GM20000 (cell line): ENCODE measurements at regions not wholly inside any gene's neighbourhood (a gene's known extent, or its start where the extent isn't known, plus 50 kb on each side); places are given as distances from the start of the nearest gene placed in this dataset.

ENCODE experiments used
- DNase-seq: peaks from one replicate; pipeline ENCODE4 v3.0.0; 2012; ENCODE audit warnings: low spot score
- TF ChIP-seq, protein P1 (sequence below): IDR thresholded peaks from 2 replicates; pipeline ENCODE4 v1.5.1; 2012; ENCODE audit warnings: mild to moderate bottlenecking, control low read depth; ENCODE audit errors: extremely low read depth, missing control alignments

DNA sequence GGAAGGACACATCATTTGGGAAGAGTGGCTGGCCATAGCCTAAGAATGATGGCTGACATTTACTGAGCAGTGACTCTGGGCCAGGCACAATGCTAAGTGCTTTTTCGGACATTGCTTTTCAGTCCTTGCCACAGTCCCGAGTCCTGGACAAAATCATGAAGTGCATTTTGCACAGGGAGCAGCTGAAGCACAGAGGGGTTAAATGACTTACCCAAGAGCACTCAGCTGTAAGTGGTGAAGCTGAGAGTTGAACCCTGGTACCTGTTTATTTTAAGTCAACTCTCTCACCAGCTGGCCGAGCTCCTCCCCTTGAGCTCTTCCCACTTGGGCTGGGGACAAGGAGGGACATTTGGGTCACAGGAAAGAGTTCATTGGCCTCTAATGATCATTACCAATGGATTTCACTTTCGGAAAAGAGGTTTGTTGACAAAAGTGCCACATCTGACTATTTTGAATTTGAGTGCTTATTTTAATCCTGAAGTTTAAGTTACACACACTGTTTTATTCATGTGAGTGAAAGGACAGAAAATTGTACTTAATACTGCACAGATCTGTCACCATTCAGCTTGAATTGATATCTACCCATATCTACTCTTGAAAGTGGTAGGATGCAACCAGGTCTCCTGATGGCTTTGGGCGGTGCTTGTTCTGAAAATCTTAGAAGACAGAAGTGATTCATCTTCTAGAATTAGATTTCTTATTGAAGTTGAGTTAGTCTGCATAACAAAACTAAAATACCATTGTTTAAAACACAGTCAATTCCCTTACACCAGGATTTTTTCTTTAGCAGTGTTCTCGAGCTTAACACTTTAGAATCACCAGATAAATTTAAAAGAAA lies 368.7 kb upstream of the PROK2 start:
- TF ChIP-seq, protein P1, sequence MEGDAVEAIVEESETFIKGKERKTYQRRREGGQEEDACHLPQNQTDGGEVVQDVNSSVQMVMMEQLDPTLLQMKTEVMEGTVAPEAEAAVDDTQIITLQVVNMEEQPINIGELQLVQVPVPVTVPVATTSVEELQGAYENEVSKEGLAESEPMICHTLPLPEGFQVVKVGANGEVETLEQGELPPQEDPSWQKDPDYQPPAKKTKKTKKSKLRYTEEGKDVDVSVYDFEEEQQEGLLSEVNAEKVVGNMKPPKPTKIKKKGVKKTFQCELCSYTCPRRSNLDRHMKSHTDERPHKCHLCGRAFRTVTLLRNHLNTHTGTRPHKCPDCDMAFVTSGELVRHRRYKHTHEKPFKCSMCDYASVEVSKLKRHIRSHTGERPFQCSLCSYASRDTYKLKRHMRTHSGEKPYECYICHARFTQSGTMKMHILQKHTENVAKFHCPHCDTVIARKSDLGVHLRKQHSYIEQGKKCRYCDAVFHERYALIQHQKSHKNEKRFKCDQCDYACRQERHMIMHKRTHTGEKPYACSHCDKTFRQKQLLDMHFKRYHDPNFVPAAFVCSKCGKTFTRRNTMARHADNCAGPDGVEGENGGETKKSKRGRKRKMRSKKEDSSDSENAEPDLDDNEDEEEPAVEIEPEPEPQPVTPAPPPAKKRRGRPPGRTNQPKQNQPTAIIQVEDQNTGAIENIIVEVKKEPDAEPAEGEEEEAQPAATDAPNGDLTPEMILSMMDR, result no peak
- no peak for DNase-seq

DNA sequence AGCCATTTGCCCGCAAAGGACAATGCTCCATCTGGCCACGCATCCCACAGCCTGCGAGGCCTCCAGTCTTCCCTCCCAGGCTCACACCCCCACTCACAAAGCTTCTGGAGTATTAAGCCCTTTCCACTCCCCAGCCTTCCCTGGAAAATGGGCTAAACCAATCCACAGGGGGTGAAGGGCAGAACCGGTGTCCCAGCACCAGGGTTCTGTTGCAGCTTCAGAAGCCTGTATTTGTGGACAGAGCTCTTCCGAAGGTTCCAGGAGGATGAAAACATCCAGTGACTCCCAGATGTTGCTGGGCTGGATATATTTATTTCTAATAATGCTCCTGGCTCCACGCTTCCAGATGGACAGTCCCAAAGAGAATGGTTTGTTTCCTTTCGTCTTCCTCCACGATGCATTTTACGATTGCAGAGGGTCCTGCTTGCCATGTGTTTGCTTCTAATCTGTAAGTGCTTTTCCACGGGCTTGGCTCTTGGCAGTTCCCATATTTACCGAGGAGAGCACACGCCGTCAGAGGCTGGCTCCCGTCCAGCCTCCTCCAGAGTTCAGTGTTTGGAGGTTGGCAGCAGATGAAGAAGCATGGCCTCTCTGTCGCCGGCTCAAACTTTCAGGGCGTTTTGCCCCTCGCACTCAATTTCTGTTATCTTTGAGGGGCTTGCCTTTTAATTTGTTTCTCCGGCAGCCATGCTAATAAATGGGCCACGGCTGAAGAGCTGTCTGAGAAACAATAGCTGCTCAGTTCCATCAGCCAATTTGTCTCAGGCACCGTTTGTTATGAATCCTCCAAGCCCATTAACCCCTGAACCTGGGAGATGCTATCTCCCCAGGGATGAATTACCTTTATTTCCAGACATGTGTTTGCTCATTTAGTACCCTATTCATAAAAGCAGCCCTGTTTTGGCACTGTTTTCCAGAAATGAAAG lies 367.9 kb upstream of the PROK2 start:
- no peak for DNase-seq
- TF ChIP-seq, protein P1, result no peak

DNA sequence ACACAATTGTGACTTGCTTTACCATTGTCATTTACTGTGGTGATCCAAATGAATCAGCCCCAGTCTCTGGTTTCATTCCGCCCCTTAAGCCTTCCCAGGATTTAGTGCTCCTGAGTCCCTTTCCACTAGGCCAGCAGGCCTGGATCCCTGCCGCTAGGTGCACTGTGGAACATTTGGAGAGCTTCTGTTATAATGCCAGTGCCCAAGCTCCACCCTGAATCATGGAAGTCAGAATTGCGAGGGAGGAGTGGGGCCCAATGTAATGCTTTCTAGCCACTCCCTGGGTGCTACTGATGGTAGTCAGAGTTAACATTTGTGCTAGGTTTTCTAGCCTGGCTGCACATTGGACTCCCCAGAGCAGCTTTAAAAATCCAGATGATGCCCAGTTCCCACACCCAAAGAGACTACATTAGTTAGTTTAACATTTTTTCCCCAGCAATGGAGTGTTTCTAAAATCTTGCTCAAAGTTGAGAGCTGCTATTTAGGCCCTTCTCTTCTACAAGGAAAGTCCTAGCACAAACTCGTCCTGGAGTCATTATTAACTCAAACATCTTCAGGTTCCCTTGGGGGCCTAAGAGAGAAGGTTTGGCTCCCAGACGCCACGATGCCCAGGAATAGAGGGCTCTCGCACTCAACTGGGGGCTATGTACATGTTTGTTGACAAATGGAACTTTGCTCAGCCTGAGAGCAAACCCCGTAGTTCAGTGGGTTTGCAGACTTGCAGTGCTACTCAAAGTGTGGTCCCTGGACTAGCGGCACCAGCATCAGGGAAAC lies 366.7 kb upstream of the PROK2 start:
- no peak for DNase-seq
- TF ChIP-seq, protein P1, result no peak

DNA sequence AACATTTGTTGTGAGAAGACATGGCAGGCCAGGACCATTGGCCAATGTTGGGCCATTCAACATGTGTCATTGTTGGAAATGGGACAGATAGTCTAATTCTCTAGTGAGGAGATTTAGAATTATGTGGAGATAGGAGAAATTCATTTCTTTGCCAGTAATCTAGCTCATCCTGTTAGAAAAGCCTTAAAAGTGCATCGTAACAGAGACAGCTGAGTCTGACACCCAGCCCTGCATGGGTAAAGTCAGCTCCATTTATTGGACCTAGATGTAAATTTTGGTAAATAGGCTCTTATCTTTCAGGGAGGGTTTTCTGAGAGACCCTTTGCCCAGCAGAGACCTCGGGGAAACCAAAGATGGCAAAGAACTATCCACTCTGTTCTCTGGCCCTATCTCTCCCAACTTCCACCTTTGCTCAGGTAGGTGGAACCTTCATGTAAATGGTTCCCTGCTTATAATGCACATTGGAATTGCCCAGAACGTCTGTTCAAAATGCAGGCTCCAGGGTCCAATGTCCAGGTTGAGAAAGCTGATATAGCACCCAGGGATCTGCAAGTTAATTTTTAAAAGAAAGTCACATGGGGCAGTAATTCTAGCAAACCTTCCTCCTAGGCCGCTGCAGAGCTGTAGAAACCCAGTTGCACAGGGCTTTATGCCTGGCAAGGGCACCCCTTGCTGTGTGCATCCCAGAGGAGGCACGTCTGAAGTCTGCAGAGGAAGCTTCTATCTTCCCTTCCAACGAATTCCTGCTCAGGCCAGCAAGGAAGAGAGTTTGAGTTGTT lies 365.9 kb upstream of the PROK2 start:
- DNase-seq, result no peak
- TF ChIP-seq, protein P1, result no peak

DNA sequence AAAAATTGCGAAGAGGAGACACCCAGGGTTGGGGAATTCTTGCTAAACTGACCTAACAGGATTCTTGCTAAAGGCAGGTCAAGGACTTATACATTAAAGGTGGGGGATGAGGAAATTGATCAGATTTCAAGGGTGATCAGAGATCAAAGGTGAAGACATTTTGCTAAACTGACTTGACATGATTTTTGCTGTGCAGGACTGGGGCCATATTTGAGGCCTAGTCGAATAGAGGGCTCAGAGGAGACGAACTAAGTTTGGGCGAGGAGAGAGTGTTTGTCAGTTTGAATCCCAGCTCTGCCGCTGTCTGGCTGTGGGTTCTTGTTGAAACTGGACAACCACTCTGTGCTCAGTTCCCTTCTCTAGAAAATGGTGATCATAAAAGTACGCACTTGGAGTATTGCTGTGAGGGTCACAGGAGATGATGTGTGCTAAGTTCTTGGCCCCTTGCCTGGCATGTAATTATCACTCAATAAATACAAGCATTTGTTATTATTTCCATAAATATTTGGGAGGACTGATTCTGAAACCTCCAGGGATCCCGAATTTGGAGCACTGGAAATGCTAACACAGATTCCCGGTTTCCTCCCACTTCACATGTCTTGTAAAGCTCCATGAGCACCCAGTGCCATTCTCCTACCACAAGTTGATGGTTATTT lies 364.8 kb upstream of the PROK2 start:
- DNase-seq, result no peak
- TF ChIP-seq, protein P1, result no peak

DNA sequence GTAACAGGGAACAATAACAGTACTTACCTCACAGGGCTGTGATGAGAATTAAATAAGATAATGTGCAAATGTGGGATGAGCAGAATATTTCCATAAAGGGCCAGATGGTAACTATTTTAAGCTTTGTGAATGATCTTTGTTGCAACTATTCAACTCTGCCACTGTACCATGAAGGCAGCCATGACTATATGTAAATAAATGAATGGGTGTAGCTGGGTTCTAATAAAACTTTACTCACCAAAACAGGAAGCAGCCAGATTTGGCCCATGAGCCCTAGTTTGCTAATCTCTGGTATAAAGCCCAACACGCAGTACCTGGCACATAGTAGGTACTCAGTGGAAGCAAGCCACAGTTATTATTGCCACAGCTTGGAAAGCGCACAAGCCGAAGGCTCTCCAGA lies 362.7 kb upstream of the PROK2 start:
- TF ChIP-seq, protein P1, result no peak
- DNase-seq, result no peak
